Muscle layer of duodenum (tissue), 2 donors: ENCODE measurements at regions not wholly inside any gene's neighbourhood (a gene's known extent, or its start where the extent isn't known, plus 50 kb on each side); places are given as distances from the start of the nearest gene placed in this dataset.

ENCODE experiments used
- H3K27ac ChIP-seq: one replicate; pipeline ENCODE4 v1.7.0; 2013; ENCODE audit warnings: mild to moderate bottlenecking, low read length
- H3K27me3 ChIP-seq: one replicate; pipeline ENCODE4 v1.7.0; 2013; ENCODE audit warnings: low read depth, mild to moderate bottlenecking, control low read depth, low read length
- H3K36me3 ChIP-seq, 2 donors: one replicate each; pipeline ENCODE4 v1.7.0; 2013; ENCODE audit warnings: low read length in 2 of 2, control low read depth in 1 of 2, mild to moderate bottlenecking in 1 of 2; ENCODE audit not compliant: insufficient read depth in 2 of 2, control insufficient read depth in 1 of 2
- H3K4me1 ChIP-seq, 2 donors: one replicate each; pipeline ENCODE4 v1.7.0; 2013; ENCODE audit warnings: low read length in 2 of 2, mild to moderate bottlenecking in 2 of 2, control low read depth in 1 of 2, moderate library complexity in 1 of 2; ENCODE audit not compliant: insufficient read depth in 2 of 2, control insufficient read depth in 1 of 2
- H3K4me3 ChIP-seq, 2 donors: one replicate each; pipeline ENCODE4 v1.7.0; 2013; ENCODE audit warnings: low read length in 2 of 2, low read depth in 1 of 2, mild to moderate bottlenecking in 1 of 2
- H3K9me3 ChIP-seq, 2 donors: one replicate each; pipeline ENCODE4 v1.7.0; 2013; ENCODE audit warnings: low read length in 2 of 2, control low read depth in 1 of 2, mild to moderate bottlenecking in 1 of 2; ENCODE audit not compliant: control insufficient read depth in 1 of 2
- donor health status: healthy.

DNA sequence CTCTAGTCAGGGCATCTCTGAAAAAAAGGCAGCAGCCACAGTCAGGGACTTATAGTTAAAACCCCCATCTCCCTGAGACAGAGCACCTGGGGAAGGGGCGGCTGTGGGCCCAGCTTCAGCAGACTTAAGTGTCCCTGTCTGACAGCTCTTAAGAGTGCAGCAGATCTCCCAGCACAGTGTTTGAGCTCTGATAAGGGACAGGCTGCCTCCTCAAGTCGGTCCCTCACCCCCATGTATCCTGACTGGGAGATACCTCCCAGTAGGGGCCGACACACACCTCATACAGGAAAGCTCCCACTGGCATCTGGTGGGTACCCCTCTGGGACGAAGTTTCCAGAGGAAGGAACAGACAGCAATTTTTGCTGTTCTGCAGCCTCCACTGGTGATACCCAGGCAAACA is 129.0 kb downstream of the ANXA5 start:
- Histone ChIP-seq H3K4me1 (no peaks in the 10 kb centered on the region), H3K9me3 (no peaks in the 10 kb centered on the region), H3K36me3 (no peaks in the 10 kb centered on the region), H3K27ac (no peak overlapping the region), H3K27me3 (no peaks in the 10 kb centered on the region), H3K4me3 (no peak overlapping the region)

DNA sequence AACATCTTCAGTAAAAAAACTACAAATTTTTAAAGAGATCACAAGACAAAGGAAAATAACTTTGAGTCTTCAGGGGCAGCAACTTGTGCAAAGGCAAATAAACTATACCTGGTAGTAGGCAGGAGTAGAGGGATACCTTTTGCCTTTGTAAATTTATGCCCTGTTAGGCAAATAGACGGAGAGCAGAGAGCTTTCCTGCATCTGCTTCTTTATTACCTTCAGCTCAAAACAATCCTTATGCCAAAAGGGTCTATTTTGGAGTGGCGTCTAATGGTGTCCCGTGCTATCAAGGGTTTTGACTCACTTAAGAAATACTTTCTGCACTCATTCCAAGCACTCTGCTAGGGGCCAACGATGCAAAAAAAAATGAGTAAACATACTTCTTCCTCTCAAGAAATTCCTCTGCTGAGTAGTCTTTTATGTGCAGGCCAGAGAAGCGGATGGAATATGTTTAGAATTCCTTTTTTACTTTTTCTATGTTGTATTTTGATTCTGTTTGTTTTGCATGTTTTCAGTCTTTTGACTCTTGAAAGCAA is 131.9 kb downstream of the ANXA5 start:
- H3K27ac ChIP-seq, result no peak overlapping the region
- H3K4me1 ChIP-seq, result no peaks in the 10 kb centered on the region

DNA sequence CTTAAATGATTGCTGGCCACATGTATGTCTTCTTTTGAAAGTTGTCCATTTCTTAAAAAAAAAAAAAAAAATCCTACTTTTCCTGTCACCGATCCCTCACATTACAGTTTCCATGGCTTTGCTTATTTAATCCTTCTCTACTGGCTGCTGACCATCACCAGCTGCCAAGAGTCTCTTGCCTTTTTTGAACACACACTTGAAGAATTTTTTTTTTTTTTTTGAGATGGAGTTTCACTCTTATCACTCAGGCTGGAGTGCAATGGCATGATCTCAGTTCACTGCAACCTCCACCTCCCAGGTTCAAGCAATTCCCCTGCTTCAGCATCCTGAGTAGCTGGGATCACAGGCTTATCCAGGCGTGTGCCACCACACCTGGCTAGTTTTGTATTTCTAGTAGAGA is 134.0 kb downstream of the ANXA5 start:
- no peak overlapping the region for H3K4me3 ChIP-seq
- H3K27me3 ChIP-seq, result no peaks in the 10 kb centered on the region
- H3K36me3 ChIP-seq, result no peaks in the 10 kb centered on the region
- no peak overlapping the region for H3K27ac ChIP-seq
- H3K9me3 ChIP-seq, result no peaks in the 10 kb centered on the region
- H3K4me1 ChIP-seq, result no peaks in the 10 kb centered on the region

More for the DNA sequence above, 131.9 kb downstream of the ANXA5 start:
- Histone ChIP-seq H3K9me3 (no peaks in the 10 kb centered on the region), H3K27me3 (no peaks in the 10 kb centered on the region), H3K4me3 (no peak overlapping the region), H3K36me3 (no peaks in the 10 kb centered on the region)

DNA sequence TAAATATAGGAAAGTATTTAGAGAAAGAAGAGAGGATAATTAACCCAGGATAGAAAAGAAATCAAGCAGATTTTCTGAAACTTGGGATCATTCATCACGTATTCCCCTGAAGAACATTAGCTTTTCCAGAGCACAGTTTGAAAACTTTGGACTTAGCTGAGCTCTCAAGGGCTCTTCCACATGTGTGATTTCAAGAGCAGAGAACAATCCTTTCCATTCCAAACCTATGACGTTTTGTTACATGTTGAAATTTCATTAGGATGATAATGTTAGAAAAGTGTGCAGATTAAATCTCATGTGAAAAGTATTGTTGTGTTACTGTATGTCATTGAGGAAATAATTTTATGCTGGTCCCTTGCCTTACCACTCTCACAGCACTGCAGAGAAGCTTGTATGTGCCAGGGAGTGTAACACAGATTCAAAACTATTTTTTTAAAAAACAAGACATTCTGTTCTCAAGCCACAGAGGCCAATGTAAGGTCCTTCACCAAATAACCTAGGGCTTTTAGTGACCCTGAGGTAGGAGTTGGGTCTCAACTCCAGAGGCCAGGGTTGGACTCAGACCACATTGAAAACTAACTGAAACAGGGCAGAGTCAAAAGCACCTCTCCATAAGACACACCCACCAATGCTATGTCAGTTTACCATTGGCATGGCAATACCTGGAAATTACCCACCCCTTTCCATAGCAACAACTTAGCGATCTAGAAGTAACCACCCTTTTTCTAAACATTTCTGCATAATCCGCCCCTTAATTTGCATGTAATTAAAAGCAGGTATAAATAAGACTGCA is 141.3 kb downstream of the ANXA5 start:
- no peak overlapping the region for H3K27ac ChIP-seq
- H3K9me3 ChIP-seq, result no peaks in the 10 kb centered on the region
- no peaks in the 10 kb centered on the region for H3K36me3 ChIP-seq
- H3K27me3 ChIP-seq, result no peaks in the 10 kb centered on the region
- H3K4me3 ChIP-seq, result no peak overlapping the region
- no peaks in the 10 kb centered on the region for H3K4me1 ChIP-seq

DNA sequence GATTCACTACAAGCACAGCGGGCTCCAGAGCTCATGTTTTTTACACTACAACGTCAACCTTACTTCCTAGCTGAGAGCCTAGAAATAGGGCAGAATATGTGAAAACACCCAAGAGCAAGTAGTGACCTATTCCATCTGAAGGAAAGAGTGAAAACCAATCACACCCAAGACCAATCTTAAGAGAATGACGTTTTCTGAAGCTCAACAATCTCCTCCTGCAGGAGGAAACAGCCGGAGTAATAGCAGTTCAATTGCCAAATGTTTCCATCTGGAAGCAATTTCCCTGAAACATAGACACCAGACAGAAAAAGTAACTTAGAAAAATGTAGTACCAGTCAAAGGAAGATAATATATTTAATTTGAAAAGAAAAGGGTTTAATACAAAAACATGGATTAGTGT is 142.4 kb downstream of the ANXA5 start:
- no peak overlapping the region for H3K4me3 ChIP-seq
- no peaks in the 10 kb centered on the region for H3K9me3 ChIP-seq
- no peaks in the 10 kb centered on the region for H3K4me1 ChIP-seq
- no peaks in the 10 kb centered on the region for H3K27me3 ChIP-seq
- H3K36me3 ChIP-seq, result no peaks in the 10 kb centered on the region
- H3K27ac ChIP-seq, result no peak overlapping the region

DNA sequence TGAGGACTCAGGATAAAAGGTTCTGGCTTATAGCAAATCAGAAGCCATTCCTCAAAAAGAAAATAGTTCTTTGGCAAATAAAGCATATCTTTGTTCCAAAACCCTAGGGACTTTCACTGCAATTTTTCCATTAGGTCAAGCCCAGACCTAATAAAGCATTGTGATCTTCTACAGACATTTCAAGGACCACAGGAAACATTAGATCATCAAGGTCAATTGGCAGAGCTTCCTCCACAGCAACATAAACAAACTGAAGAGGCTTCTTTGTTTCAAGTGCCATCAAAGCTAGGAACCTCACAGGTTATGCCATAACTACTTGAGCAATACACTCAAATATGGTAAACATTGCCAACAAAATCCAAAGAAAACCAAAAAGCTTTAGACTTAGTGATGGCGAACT is 144.9 kb downstream of the ANXA5 start:
- Histone ChIP-seq H3K4me1 (no peaks in the 10 kb centered on the region), H3K27ac (no peak overlapping the region), H3K4me3 (no peak overlapping the region), H3K27me3 (no peaks in the 10 kb centered on the region), H3K9me3 (no peaks in the 10 kb centered on the region), H3K36me3 (no peaks in the 10 kb centered on the region)

DNA sequence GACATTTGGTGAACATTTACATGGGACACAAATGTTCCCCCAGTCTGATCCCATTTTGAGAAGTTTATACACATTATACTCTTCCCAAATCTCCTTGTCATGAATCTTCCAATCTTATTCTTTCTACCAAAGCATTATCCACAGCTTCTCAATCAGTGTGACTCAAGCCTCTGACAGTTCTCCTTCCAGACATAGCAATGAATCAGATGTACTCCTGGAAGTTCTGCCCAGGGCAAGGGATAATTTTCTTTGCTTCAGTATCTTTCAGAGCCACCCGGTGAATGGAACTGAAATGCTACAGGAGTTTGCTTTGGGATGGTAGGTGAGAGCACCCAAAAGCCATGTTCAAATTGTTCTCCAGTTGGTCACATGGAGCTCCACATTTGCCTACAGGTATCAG is 145.5 kb downstream of the ANXA5 start:
- H3K36me3 ChIP-seq, result no peaks in the 10 kb centered on the region
- H3K9me3 ChIP-seq, result no peaks in the 10 kb centered on the region
- no peak overlapping the region for H3K27ac ChIP-seq
- H3K4me1 ChIP-seq, result no peaks in the 10 kb centered on the region
- H3K4me3 ChIP-seq, result no peak overlapping the region
- no peaks in the 10 kb centered on the region for H3K27me3 ChIP-seq

DNA sequence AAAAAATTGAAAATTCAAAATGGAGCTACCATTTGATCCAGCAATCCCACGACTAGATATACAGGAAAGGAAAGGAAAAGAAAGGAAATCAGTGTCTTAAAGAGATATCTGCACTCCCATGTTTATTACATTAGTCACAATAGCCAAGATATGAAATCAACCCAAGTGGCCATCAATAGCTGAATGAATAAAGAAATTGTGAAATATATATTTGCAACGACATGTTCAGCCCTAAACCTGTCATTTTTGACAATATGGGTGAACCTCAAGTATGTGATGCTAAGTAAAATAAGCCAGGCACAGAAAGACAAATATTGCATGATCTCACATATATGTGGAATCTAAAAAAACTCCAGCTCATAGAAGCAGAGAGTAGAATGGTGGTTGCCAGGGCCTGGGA is 155.1 kb downstream of the ANXA5 start:
- Histone ChIP-seq H3K4me1 (no peaks in the 10 kb centered on the region), H3K27ac (no peak overlapping the region), H3K27me3 (no peaks in the 10 kb centered on the region), H3K9me3 (no peaks in the 10 kb centered on the region), H3K36me3 (no peaks in the 10 kb centered on the region), H3K4me3 (no peak overlapping the region)

DNA sequence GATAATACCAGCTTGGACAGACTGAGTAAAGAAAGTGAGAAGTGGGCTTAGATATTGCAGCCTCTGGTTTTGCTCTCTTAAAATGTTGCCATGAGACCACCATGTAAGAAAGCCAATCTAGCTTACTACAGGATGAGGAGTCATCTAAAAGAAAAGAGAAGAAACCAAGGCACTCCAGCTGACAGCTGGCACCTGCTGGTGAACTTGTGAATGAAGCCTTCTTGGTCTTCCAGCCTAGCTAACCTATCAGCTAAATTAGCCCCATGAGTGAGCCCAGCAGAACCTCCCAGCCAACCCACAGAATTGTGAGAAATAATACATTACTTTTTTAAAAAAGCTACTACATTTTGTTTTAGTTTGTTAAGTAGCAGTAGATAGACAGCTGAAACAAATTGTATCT is 154.5 kb upstream of the QRFPR start:
- Histone ChIP-seq H3K27ac (no peak overlapping the region), H3K4me3 (no peak overlapping the region), H3K36me3 (no peaks in the 10 kb centered on the region), H3K27me3 (no peaks in the 10 kb centered on the region), H3K4me1 (no peaks in the 10 kb centered on the region), H3K9me3 (no peaks in the 10 kb centered on the region)

DNA sequence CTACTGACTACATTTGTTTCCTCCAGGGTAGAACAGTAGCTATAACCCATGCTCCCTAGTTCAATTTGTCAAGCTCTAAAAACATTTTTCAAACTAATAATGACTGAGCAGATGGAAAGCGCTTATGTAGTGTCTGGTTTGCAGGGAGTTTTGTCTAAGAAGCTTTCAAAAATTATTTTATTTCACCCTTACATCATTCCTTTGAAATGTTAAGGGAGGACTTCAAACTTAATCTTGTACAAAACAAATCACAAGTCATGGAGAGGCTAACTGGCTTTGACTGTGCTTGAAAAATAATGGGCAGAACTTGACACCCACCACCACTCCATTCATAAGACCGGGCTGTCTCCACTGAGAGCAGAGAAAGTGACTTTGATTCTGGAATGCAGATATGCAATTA is 153.4 kb upstream of the QRFPR start:
- Histone ChIP-seq H3K9me3 (no peaks in the 10 kb centered on the region), H3K27ac (no peak overlapping the region), H3K4me1 (no peaks in the 10 kb centered on the region), H3K27me3 (no peaks in the 10 kb centered on the region), H3K4me3 (no peak overlapping the region), H3K36me3 (no peaks in the 10 kb centered on the region)

DNA sequence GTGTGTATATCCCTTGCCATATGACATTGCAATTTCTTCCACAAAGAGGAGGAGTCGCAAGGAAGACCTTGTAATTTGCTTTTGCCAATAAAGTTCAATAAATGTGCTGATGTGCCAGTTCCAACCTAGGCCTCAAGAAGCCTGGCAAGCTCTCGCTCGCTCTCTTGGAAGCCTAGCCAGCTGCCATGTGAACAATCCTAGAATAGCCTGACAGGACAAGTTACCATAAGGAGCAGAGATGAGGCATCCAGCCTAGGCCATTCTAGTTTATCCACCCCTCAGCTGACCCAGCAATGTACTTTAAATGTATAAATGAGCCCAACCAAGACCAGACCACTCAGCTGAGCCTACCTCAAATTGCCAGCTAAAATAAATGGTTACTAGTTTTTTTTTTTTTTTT is 145.7 kb upstream of the QRFPR start:
- Histone ChIP-seq H3K4me3 (no peak overlapping the region), H3K36me3 (no peaks in the 10 kb centered on the region), H3K4me1 (no peaks in the 10 kb centered on the region), H3K27me3 (no peaks in the 10 kb centered on the region), H3K27ac (no peak overlapping the region), H3K9me3 (no peaks in the 10 kb centered on the region)
